ENCODE measurements at regions not wholly inside any gene's neighbourhood (a gene's known extent, or its start where the extent isn't known, plus 50 kb on each side); places are given as distances from the start of the nearest gene placed in this dataset.
"Not testable (repeated sequence)": the region's sequence is repeated elsewhere in the genome, so short reads cannot be mapped to it uniquely, and the experiment has no call there.

DNA sequence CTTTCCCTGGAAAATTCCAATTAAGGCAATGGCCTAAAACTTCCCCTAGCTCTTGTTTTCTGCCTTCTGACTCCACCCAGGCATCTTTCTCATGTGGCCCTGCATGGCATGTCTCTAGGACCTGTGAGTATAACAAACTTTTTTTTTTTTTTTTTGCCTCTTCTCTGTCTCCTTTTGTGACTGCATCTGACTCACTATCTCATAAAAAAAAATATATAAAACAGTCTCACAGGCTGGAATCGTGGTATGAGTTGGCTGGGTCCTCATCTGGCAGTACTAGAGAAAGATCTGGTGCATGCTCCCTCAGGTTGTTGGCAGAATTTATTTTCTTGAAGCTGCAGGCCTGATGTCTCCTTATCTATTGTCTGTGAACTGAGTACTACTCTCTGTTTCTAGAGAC is 313.9 kb downstream of the TECRL start:
- Histone ChIP-seq H3K4me3 (no peak overlapping the region), H3K4me1 (no peaks in the 10 kb centered on the region), H3K27ac (no peak overlapping the region), H3K36me3 (no peaks in the 10 kb centered on the region), H3K27me3 (no peaks in the 10 kb centered on the region), H3K9me3 (no peaks in the 10 kb centered on the region)
- TF ChIP-seq, protein P1, sequence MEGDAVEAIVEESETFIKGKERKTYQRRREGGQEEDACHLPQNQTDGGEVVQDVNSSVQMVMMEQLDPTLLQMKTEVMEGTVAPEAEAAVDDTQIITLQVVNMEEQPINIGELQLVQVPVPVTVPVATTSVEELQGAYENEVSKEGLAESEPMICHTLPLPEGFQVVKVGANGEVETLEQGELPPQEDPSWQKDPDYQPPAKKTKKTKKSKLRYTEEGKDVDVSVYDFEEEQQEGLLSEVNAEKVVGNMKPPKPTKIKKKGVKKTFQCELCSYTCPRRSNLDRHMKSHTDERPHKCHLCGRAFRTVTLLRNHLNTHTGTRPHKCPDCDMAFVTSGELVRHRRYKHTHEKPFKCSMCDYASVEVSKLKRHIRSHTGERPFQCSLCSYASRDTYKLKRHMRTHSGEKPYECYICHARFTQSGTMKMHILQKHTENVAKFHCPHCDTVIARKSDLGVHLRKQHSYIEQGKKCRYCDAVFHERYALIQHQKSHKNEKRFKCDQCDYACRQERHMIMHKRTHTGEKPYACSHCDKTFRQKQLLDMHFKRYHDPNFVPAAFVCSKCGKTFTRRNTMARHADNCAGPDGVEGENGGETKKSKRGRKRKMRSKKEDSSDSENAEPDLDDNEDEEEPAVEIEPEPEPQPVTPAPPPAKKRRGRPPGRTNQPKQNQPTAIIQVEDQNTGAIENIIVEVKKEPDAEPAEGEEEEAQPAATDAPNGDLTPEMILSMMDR (IDR thresholded peaks at IDR 0.05) = no peak
- no peak for TF ChIP-seq POLR2A (IDR thresholded peaks at IDR 0.05)
- no peak for DNase-seq

DNA sequence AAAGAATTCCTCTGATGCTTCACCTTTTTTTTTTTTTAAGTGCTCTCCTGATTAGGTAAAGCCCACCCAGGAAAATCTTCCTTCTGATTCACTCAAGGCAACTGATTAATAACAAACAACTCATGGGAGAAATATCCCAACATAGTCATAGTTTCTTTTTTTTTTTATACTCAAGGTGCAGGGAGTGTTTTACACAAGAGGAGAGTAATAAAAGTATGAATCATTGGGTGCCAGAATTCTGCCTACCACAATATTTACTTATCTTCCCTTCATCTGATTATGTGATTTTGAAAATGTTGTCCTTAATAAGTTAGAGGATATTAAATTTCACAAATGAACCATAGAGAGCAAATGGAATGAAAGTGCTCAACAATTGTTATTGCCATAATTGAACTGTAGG is 329.9 kb downstream of the TECRL start:
- no peaks in the 10 kb centered on the region for H3K4me1 ChIP-seq
- H3K36me3 ChIP-seq = no peaks in the 10 kb centered on the region
- H3K27ac ChIP-seq = no peak overlapping the region
- H3K4me3 ChIP-seq = no peak overlapping the region
- no peaks in the 10 kb centered on the region for H3K27me3 ChIP-seq
- no peak for DNase-seq
- TF ChIP-seq, protein P1 (IDR thresholded peaks at IDR 0.05) = no peak
- TF ChIP-seq POLR2A (IDR thresholded peaks at IDR 0.05) = no peak
- no peaks in the 10 kb centered on the region for H3K9me3 ChIP-seq

DNA sequence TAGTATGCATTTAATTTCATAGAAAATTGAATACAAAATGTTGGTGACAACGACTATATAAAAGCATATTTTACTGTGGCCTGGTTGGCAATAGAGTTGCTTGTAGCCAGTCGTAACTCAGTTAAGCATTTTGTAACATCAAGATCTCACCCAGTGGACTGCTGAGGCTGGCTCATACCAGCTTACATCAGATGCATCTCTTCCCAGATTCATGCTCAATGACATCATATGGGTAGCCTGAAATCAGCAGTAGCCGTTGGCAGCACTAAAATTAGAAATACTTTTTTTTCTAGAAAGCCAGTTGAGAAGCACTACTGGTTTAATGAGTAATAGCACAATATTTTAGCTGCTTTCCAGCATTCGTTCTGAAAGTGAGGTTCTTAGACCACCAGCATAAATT is 341.2 kb downstream of the TECRL start:
- H3K36me3 ChIP-seq = no peaks in the 10 kb centered on the region
- TF ChIP-seq, protein P1 (IDR thresholded peaks at IDR 0.05) = no peak
- no peak for TF ChIP-seq POLR2A (IDR thresholded peaks at IDR 0.05)
- no peaks in the 10 kb centered on the region for H3K27me3 ChIP-seq
- no peaks in the 10 kb centered on the region for H3K9me3 ChIP-seq
- no peak overlapping the region for H3K4me3 ChIP-seq
- no peaks in the 10 kb centered on the region for H3K4me1 ChIP-seq
- DNase-seq = no peak
- no peak overlapping the region for H3K27ac ChIP-seq

DNA sequence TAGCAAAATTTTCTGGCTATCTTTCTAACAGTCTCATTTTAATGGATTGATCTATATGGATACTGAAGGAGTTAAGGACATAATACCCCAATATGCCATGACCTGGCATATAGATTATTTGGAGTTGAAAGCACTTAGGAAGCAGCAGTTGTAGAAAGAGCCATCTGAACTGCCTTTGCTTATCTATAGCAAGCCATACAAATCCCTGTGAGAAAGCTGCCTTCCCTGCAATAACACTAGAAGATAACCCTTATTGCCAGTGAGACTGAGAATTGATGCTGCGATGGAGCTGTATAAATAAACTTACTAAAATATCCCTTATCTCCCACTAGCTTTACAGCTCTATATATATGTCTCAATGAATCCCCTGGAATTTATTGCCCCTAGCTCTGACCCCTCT is 346.3 kb downstream of the TECRL start:
- TF ChIP-seq, protein P1 (IDR thresholded peaks at IDR 0.05) = no peak
- no peak for TF ChIP-seq POLR2A (IDR thresholded peaks at IDR 0.05)
- Histone ChIP-seq H3K4me3 (no peak overlapping the region), H3K9me3 (no peaks in the 10 kb centered on the region), H3K36me3 (no peaks in the 10 kb centered on the region), H3K4me1 (no peaks in the 10 kb centered on the region), H3K27ac (no peak overlapping the region), H3K27me3 (no peaks in the 10 kb centered on the region)
- no peak for DNase-seq

DNA sequence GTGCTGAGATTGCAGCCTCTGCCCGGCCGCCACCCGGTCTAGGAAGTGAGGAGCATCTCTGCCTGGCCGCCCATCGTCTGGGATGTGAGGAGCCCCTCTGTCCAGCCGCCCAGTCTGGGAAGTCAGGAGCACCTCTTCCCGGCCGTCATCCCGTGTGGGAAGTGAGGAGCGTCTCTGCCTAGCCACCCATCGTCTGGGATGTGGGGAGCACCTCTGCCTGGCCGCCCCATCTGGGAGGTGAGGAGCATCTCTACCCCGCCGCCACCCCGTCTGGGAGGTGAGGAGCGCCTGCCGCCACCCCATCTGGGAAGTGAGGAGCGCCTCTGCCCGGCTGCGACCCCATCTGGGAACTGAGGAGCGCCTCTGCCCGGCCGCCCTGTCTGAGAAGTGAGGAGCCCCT is 372.2 kb downstream of the TECRL start:
- H3K9me3 ChIP-seq, H3K4me3 ChIP-seq, DNase-seq, H3K27ac ChIP-seq, H3K4me1 ChIP-seq, H3K36me3 ChIP-seq, H3K27me3 ChIP-seq: not testable (repeated sequence)

DNA sequence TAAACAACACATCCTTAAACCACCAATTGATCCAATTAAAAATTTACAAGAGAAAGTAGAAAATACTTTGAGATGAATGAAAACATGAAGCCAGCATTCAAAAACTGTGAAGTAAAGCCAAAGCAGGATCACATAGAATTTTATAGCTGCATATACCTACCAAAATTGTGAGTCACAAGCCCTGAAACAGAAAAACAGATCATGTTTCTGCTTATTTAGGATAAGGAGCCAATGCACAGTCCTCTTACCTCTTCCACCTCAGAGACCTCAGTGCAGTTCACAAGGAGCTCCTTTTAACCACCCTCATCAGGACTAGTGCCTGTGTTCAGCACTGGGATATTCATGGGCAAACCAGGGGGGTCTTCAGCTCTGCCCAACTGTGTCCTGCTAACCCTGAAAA is 386.7 kb downstream of the TECRL start:
- no peaks in the 10 kb centered on the region for H3K36me3 ChIP-seq
- peaks cover 0 to 4% (median 0%) of the 10 kb centered on the region in 4 donors for H3K9me3 ChIP-seq
- TF ChIP-seq, protein P1 (IDR thresholded peaks at IDR 0.05) = no peak
- TF ChIP-seq POLR2A (IDR thresholded peaks at IDR 0.05) = no peak
- H3K4me3 ChIP-seq = no peak overlapping the region
- no peaks in the 10 kb centered on the region for H3K27me3 ChIP-seq
- no peak overlapping the region for H3K27ac ChIP-seq
- H3K4me1 ChIP-seq = no peaks in the 10 kb centered on the region
- no peak for DNase-seq

Data from Peyer's patch (tissue), 4 donors.